HTR-8/SVneo (cell line): ENCODE measurements at regions not wholly inside any gene's neighbourhood (a gene's known extent, or its start where the extent isn't known, plus 50 kb on each side); places are given as distances from the start of the nearest gene placed in this dataset.
"Not testable (repeated sequence)": the region's sequence is repeated elsewhere in the genome, so short reads cannot be mapped to it uniquely, and the experiment has no call there.

Experiments
- DNase-seq: peaks from one replicate; pipeline ENCODE4 v3.0.0; 2011; ENCODE audit warnings: low spot score, mixed read lengths; ENCODE audit not compliant: insufficient read length
- FAIRE-seq: peaks from 2 replicates; lab custom pipeline; 2011; peaks lifted over from hg19 to GRCh38; lab: Jason Lieb, UNC

DNA sequence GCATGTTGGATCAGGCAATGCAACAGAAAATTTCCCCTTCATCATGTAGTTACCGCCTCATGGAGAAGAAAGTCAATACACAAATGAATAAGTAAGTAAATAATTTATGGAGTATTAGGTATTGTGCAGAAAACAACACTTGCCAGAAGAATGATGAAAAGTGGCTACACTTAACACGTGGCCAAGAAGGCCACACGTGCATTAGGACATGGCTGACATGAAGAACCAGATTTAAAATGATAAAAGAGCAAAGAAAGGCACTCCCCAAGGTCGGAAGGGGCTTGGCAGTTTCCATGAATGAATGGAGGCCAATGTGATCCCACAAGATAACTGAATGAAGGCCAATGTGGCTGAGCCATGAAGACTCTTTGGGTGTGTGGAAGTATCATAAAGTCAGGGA is 447.2 kb downstream of the DOK5 start:
- DNase-seq: no peak
- FAIRE-seq: peak; percentile 23

DNA sequence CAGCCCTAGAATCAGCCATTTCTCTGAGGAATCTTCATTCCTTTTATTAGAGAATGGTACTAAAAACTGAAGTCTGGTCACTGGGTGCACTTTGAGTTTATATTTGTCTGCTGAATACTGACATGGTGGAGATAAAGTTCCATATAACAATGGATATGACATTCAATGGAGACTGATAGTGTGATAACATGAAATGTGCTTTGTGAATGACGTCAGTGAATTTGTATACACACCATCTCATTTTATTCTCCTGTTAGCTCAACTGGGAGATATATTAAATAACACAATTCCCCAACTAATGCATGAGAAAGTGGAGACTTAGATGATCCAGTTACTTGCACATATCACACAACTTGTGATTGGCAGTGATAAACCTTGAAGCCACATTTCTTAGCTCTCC is 446.7 kb downstream of the DOK5 start:
- peak; percentile 36 for FAIRE-seq
- DNase-seq: no peak

GRCh38 chr20:54920491-54920890 is 445.1 kb downstream of the DOK5 start:
- FAIRE-seq (peak; percentile 48), DNase-seq (no peak)

DNA sequence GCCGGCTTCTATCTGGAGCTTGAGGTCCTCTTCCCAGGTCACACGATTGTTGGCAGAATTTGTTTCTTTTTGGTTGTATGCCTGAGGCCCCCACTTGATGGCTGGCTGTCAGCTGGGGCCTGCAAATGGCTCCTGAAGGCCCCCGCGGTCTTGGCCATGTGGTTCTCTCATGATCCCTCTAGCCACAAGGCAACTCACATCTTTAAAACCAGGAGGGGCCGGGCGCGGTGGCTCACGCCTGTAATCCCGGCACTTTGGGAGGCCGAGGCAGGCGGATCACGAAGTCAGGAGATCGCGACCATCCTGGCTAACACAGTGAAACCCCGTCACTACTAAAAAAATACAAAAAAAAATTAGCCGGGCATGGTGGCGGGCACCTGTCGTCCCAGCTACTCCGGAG is 443.6 kb downstream of the DOK5 start:
- not testable (repeated sequence) for DNase-seq, FAIRE-seq

- peak; percentile 38 for FAIRE-seq
- no peak for DNase-seq
These were observed 439.6 kb downstream of the DOK5 start for GRCh38 chr20:54914995-54915394.

DNA sequence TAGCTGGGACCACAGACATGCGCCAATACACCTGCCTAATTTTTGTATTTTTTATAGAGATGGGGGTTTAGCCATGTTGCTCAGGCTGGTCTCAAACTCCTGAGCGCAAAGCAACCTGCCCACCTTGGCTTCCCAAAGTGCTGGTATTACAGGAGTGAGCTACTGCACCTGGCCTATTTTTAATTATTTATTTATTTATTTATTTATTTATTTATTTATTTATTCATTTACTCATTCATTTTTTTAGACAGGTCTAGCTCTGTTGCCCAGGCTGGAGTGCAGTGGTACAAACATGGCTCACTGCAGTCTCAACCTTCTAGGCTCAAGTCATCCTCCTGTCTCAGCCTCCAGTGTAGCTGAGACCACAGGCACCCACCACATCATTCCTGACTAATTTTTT is 434.3 kb downstream of the DOK5 start:
- no peak for DNase-seq
- FAIRE-seq: no peak

- FAIRE-seq, DNase-seq: not testable (repeated sequence)
These were observed 430.7 kb downstream of the DOK5 start for GRCh38 chr20:54906134-54906533.

DNA sequence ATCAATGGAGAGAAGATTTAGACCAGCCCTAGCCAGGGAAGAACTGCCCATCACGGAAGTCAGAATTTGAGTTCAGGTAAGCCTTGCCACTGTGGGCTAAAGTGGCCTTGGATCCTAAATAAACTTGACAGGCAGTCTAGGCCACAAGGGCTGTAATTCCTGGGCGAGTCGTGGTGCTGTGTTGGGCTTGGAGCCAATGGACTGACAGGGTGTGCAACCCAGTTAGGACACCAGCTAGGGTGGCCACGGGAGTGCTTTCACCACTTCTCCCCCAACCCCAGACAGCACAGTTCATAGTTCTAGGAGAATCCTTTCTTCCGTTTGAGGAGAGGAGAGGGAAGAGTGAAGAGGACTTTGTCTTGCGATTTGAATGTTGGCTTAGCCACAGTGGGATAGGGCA is 422.4 kb downstream of the DOK5 start:
- FAIRE-seq (peak; percentile 28), DNase-seq (no peak)

DNA sequence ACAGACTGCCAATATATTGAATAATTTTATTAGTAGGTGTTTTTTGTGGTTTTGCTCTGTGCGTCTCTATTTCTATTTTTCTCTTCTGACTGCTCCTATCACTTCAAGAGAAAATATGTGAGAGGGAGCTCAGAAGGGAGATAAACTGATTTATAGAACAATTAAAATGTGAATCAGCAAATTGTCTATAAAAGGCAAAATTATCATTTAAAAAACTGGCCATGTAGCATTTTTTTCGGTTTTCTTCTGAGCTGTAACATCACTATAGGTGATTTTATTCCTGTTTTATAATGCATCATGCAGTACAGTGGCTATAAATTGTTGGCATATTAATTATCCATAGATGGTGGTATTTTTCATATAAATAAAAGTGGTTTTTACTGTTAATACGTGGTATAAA is 416.5 kb downstream of the DOK5 start:
- FAIRE-seq (no peak), DNase-seq (no peak)

GRCh38 chr20:54879393-54879792 is 404.0 kb downstream of the DOK5 start:
- FAIRE-seq: peak; percentile 38
- no peak for DNase-seq

DNA sequence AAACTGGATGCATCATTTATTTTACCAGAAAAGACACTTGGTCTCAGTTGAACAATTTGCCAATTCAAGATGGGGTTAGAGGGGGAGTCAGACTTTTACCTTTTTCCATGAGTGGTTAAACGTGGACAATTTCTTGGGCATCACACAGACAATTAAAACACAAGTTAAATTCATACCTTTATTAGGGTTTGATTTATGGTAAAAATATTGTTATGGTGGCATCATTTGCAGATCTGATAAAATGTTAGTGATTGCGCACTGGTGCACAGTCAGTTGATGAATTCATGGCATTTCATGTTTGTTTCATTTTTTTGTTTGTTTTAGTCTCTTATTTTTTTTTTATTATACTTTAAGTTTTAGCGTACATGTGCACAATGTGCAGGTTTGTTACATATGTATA is 399.9 kb downstream of the DOK5 start:
- no peak for DNase-seq
- FAIRE-seq: no peak

- DNase-seq (no peak), FAIRE-seq (no peak)
These were observed 399.3 kb downstream of the DOK5 start for GRCh38 chr20:54874718-54875117.

GRCh38 chr20:54872440-54872839 is 397.0 kb downstream of the DOK5 start:
- DNase-seq (no peak), FAIRE-seq (no peak)

DNA sequence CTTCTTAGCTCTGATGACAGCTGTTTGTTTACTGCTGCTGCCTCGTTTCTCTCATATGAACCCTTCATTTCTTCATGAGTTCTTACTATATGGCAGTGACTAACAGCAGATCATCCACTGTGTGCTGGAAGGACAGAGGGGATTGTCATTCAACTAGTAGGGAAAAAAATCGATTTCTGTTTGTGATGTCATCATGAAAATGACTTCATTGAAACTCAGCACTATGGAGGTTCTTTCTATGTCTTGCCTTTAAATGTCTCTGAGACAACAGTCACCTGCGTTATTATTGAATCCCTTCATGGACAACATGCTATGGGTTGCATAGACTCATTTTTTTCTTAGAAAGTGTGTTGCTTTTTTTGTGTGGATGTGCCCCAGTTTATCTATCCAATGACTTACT is 394.4 kb downstream of the DOK5 start:
- FAIRE-seq (no peak), DNase-seq (no peak)

DNA sequence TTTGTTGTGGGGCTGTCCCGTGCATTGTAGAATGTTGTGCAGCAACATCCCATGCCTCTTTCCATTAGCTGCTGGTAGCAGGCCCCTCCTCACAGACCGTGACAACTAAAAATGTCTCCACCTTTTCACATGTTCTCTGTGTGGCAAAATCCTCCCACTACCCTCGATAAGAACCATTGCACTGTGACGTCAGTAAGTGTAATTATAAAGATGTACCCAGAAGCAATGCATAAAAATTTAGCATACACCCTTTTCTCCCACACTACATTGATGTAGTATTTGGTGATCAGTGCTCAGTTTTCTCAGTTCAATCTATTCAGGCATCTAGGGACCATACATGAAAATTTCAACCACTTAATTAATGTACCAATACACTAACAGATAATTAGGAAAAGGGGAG is 389.9 kb downstream of the DOK5 start:
- FAIRE-seq (peak; percentile 40), DNase-seq (no peak)

GRCh38 chr20:54860716-54861115 is 385.3 kb downstream of the DOK5 start:
- no peak for DNase-seq
- FAIRE-seq: no peak

DNA sequence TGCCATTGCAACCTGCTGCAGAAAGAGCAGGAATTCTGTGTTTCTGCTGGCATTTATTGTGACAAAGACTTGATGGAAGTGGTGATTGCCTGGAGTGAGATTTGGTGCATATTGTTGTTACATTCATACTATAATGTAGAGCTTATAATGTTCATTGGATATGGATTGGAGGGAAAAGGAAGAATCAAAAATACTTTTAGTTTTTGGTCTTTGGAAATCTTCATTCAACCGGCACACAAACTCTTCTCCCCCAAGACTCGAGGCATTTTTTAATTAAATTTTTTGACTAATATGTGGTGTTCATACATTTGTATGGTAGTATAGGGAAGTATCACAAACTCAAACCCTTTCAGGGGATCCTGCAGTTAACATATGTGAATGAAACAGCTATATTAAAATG is 380.8 kb downstream of the DOK5 start:
- DNase-seq (no peak), FAIRE-seq (no peak)

- peak; percentile 63 for FAIRE-seq
- no peak for DNase-seq
These were observed 374.3 kb downstream of the DOK5 start for GRCh38 chr20:54849741-54850140.

DNA sequence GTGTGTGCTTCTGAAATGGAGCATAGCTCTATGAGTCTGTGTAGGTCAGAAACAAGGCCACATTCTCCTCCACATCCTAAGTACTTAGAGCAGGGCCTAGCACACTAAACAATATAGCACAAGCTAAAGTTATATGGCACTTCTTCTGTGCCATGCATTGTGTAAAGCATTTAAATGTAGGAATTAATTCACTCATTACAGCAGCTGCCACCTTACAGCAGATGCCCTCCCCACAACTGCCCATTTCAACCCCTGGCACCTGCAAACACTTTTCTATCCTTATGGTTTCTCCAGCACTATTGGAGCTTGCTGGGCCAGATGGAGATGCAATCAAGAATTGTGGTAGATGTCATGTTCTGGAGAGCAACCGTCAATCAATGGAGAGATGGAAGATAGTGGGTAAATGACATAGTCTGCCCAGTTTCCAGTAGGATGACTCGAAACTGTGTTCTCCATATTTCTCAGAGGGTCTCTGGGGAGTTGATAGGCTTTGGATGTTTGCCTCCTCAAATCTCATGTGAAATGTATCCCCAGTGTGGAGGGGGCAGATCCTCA is 373.7 kb downstream of the DOK5 start:
- FAIRE-seq: peak; percentile 90

GRCh38 chr20:54848262-54848661 is 372.9 kb downstream of the DOK5 start:
- DNase-seq: no peak
- peak; percentile 69 for FAIRE-seq

More for the DNA sequence above, 373.7 kb downstream of the DOK5 start:
- no peak for DNase-seq

DNA sequence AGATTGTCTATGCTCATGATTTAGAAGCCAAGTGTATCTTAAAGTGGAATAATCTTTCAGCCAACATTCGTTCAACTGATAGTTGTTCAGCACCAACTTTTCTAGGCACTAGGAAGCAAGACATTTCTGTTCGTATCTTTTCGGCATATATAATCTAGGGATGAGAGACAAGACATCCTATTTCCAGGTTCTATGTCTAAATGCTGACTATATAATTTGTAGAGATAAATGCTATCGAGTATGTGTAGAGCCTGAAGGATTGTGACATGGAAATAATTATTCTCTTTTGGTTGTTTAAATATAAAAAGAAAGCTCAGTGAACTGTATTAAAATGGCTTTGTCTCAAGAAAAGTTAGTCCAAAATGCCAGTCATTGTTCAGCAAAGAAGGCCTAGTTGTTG is 371.6 kb downstream of the DOK5 start:
- peak; percentile 13 for FAIRE-seq

GRCh38 chr20:54844346-54844745 is 369.0 kb downstream of the DOK5 start:
- DNase-seq (no peak), FAIRE-seq (no peak)

More for the DNA sequence above, 371.6 kb downstream of the DOK5 start:
- no peak for DNase-seq

DNA sequence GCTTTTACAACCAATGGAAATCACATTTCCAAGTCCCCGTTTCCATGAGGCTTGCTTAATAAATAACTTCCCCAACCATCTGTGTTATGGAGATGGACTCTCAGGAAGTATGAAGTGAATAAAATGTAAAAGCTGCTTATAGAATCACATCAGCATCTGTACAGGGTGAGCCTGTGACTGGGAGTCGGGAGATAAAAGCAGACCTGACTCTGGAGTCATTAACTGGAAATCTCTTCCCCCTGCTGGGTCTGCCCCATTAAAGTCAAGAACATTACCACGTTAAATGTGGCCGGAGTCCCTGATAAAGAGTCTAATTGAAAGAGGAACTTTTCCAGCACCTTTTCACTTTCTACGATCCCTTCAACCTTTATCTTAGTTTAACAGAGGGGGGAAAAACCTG is 368.5 kb downstream of the DOK5 start:
- DNase-seq (no peak), FAIRE-seq (no peak)
